ENCODE measurements at regions not wholly inside any gene's neighbourhood (a gene's known extent, or its start where the extent isn't known, plus 50 kb on each side); places are given as distances from the start of the nearest gene placed in this dataset.
"Not testable (repeated sequence)": the region's sequence is repeated elsewhere in the genome, so short reads cannot be mapped to it uniquely, and the experiment has no call there.

- TF ChIP-seq CTCF (IDR thresholded peaks at IDR 0.05) (no peak), POLR2A (IDR thresholded peaks at IDR 0.05) (no peak)
- Histone ChIP-seq H3K9me3 (no peaks in the 10 kb centered on the region), H3K4me3 (replicated peaks in 1 of 3) (no peak overlapping the region), H3K27me3 (no peaks in the 10 kb centered on the region), H3K27ac (no peak overlapping the region), H3K4me1 (peaks cover 6 to 8% of the 10 kb centered on the region in 2 donors), H3K36me3 (no peaks in the 10 kb centered on the region)
- intact Hi-C loops (cut with DNase I): no loop called here
- DNase-seq: no peak
- WGBS, 2 donors: 90 to 91% methylated on average over 1 of the region's 1 CpG
Observed at GRCh38 chr2:129918604-129919003, 60.9 kb upstream of the RAB6C start.

- intact Hi-C loops (cut with DNase I): loop anchor here (10.0 kb wide), 1 partner anchor 1188 kb away; no protein-coding TSS in a partner anchor
- peak in 1 of 2 donors; percentile 15 for DNase-seq
- TF ChIP-seq CTCF (IDR thresholded peaks at IDR 0.05) (no peak), POLR2A (IDR thresholded peaks at IDR 0.05) (no peak)
- Histone ChIP-seq H3K27ac (no peak overlapping the region), H3K9me3 (no peaks in the 10 kb centered on the region), H3K36me3 (no peaks in the 10 kb centered on the region), H3K27me3 (no peaks in the 10 kb centered on the region), H3K4me1 (peaks cover 7 to 8% of the 10 kb centered on the region in 2 donors), H3K4me3 (replicated peaks in 1 of 3) (no peak overlapping the region)
- 30 to 37% methylated on average over 15 to 16 of the region's 21 CpGs for WGBS, 2 donors
Observed at GRCh38 chr2:129922571-129923264, 56.7 kb upstream of the RAB6C start.

- TF ChIP-seq POLR2A (IDR thresholded peaks at IDR 0.05): no peak
- TF ChIP-seq CTCF (IDR thresholded peaks at IDR 0.05): peak in 4 of 6 experiments; percentile 18 to 57 (median 32)
- WGBS, 2 donors: 4 to 6% methylated on average over 11 to 21 of the region's 30 CpGs
- Histone ChIP-seq H3K27ac (no peak overlapping the region), H3K36me3 (no peaks in the 10 kb centered on the region), H3K9me3 (no peaks in the 10 kb centered on the region), H3K4me3 (replicated peaks in 1 of 3) (no peak overlapping the region), H3K27me3 (no peaks in the 10 kb centered on the region), H3K4me1 (peaks cover 7 to 8% of the 10 kb centered on the region in 2 donors)
- intact Hi-C loops (cut with DNase I): loop anchor here (10.0 kb wide), 1 partner anchor 1189 kb away; no protein-coding TSS in a partner anchor
- peak; percentile 36 to 39 for DNase-seq
Observed at GRCh38 chr2:129923265-129924091, 56.0 kb upstream of the RAB6C start.

GRCh38 chr2:129924115-129924514 lies 55.4 kb upstream of the RAB6C start:
- H3K4me3 ChIP-seq (replicated peaks in 1 of 3); DNase-seq; H3K9me3 ChIP-seq; H3K27ac ChIP-seq; H3K36me3 ChIP-seq; H3K4me1 ChIP-seq; H3K27me3 ChIP-seq: not testable (repeated sequence)
- intact Hi-C loops (cut with DNase I): loop anchor here (10.0 kb wide), 1 partner anchor 1189 kb away; no protein-coding TSS in a partner anchor
- WGBS, 2 donors: 75 to 79% methylated on average over 12 of the region's 12 CpGs

GRCh38 chr2:129925381-129925780 lies 54.1 kb upstream of the RAB6C start:
- Histone ChIP-seq H3K4me3 (replicated peaks in 1 of 3) (no peak overlapping the region), H3K27me3 (no peaks in the 10 kb centered on the region), H3K36me3 (no peaks in the 10 kb centered on the region), H3K4me1 (peaks cover 7 to 8% of the 10 kb centered on the region in 2 donors), H3K27ac (no peak overlapping the region), H3K9me3 (no peaks in the 10 kb centered on the region)
- DNase-seq: no peak
- WGBS, 2 donors: 53 to 55% methylated on average over 3 of the region's 3 CpGs
- intact Hi-C loops (cut with DNase I): loop anchor here (10.0 kb wide), 1 partner anchor 1191 kb away; no protein-coding TSS in a partner anchor
- no peak for TF ChIP-seq POLR2A (IDR thresholded peaks at IDR 0.05)
- no peak for TF ChIP-seq CTCF (IDR thresholded peaks at IDR 0.05)

Measured in thyroid gland (tissue), 4 donors.